Heart left ventricle (tissue), 13 donors: ENCODE measurements at regions not wholly inside any gene's neighbourhood (a gene's known extent, or its start where the extent isn't known, plus 50 kb on each side); places are given as distances from the start of the nearest gene placed in this dataset.

Source experiments
- CTCF ChIP-seq, 12 donors: fragments of 200-600 bp; sonication (generic) in 4 of 12; IDR thresholded peaks; one replicate each; pipeline versions ENCODE4 v1.5.0 to v1.8.0; 2018 to 2022; ENCODE audit warnings: antibody characterized with exemption in 12 of 12, mild to moderate bottlenecking in 5 of 12
- POLR2A ChIP-seq, 2 donors: fragments of 450-650 bp; IDR thresholded peaks; one replicate each; pipeline ENCODE4 v1.6.1; 2017; ENCODE audit warnings: antibody characterized with exemption in 2 of 2, mild to moderate bottlenecking in 2 of 2, moderate library complexity in 2 of 2
- donor health status: ischemic (EF 13 %, LVEDD 7.1; RV severe dilation, severe dysfunction).
- donor health status: DM: no; HTN: yes; CAD: no.
- donor health status: DM: no; HTN: no; CAD: no.
- donor health status: ischemic (EF 25% LVEDD 6.9; RV normal size, moderate dysfunction).
- donor health status: ischemic (EF 25% LVEDD 5.7; RV mildly dilated, moderate dysfunction).
- donor health status: ischemic (EF 35%, LVEDD 5.7; RV mildly dilated, moderate dysfunction).
- donor health status: nonischemic (EF 11% LVEDD 7.7; RV severe dilation, severe dysfunction).
- donor health status: DM: yes; HTN: yes; CAD: no.
- donor health status: PGD.
- donor health status: ischemic (EF 29% LVEDD 5.4; RV normal size, mild dysfunction).
- donor health status: nonischemic (EF 23%, LVEDD 6.1; RV moderate dilation, normal function).

GRCh38 chr15:24607636-24608035 is 67.9 kb upstream of the NPAP1 start:
- TF ChIP-seq CTCF (IDR thresholded peaks at IDR 0.05), result no peak
- no peak for TF ChIP-seq POLR2A (IDR thresholded peaks at IDR 0.05)
